ENCODE measurements at regions not wholly inside any gene's neighbourhood (a gene's known extent, or its start where the extent isn't known, plus 50 kb on each side); places are given as distances from the start of the nearest gene placed in this dataset.

- Histone ChIP-seq H4K20me1 (replicated peaks; ENCODE audit: control insufficient read depth, insufficient read depth, low read length) (no peaks in the 10 kb centered on the region), H2AFZ (ENCODE audit: low read depth, low read length) (no peak overlapping the region), H3K27ac (ENCODE audit: extremely low read depth, low read depth, low read length) (no peak overlapping the region), H3K4me2 (ENCODE audit: insufficient read depth, low read length) (no peak overlapping the region), H3K9me3 (replicated peaks; ENCODE audit: control insufficient read depth, insufficient read depth, low read depth, low read length) (no peaks in the 10 kb centered on the region), H3K36me3 (ENCODE audit: control insufficient read depth, insufficient read depth, low read length) (no peaks in the 10 kb centered on the region), H3K9ac (ENCODE audit: insufficient read depth in 1 of 2, low read depth in 2 of 2, low read length in 2 of 2) (no peak overlapping the region), H3K27me3 (ENCODE audit: control insufficient read depth in 2 of 2, insufficient read depth in 2 of 2, low read length in 2 of 2) (no peaks in the 10 kb centered on the region), H3K4me1 (replicated peaks in 1 of 2; ENCODE audit: control insufficient read depth in 2 of 2, insufficient read depth in 2 of 2, low read length in 2 of 2) (no peaks in the 10 kb centered on the region), H3K9me1 (ENCODE audit: control insufficient read depth, insufficient read depth, low read length) (no peaks in the 10 kb centered on the region), H3K79me2 (ENCODE audit: control insufficient read depth, insufficient read depth, low read length) (no peaks in the 10 kb centered on the region), H3K4me3 (no peak overlapping the region)
- no peak for DNase-seq (ENCODE audit: extremely low read depth in 1 of 4, low spot score in 3 of 4)
- TF ChIP-seq BCL6 (CRISPR knock-in tag; IDR thresholded peaks at IDR 0.05) (no peak), ARID3B (CRISPR knock-in tag; IDR thresholded peaks at IDR 0.05; ENCODE audit: borderline replicate concordance) (no peak), MAX (CRISPR knock-in tag; IDR thresholded peaks at IDR 0.05) (no peak), HMGN3 (IDR thresholded peaks at IDR 0.05; ENCODE audit: borderline replicate concordance, extremely low read depth, insufficient read length, low read depth, low read length) (no peak), HOXB6 (CRISPR knock-in tag; IDR thresholded peaks at IDR 0.05; ENCODE audit: borderline replicate concordance) (no peak), POLR2AphosphoS5 (IDR thresholded peaks at IDR 0.05; ENCODE audit: control insufficient read depth, insufficient read depth, low read depth, low read length) (no peak), HMG20B (CRISPR knock-in tag; IDR thresholded peaks at IDR 0.05) (no peak), MEF2D (tag; conservative IDR thresholded peaks at IDR 0.05; ENCODE audit: low read depth) (no peak), CSDE1 (IDR thresholded peaks at IDR 0.05) (no peak), ZNF224 (CRISPR knock-in tag; IDR thresholded peaks at IDR 0.05) (no peak), ZNF146 (CRISPR knock-in tag; IDR thresholded peaks at IDR 0.05; ENCODE audit: unreplicated experiment) (no peak), ZNF707 (CRISPR knock-in tag; conservative IDR thresholded peaks at IDR 0.05) (no peak), MAFG (tag; conservative IDR thresholded peaks at IDR 0.05) (no peak), ZBTB12 (CRISPR knock-in tag; IDR thresholded peaks at IDR 0.05) (no peak)
- ChIA-PET POLR2A (no interaction called here), CTCF (ENCODE audit: low intra/inter-chr PET ratio) (no interaction called here)
- FAIRE-seq, result no peak
- in situ Hi-C loops (cut with MboI) (no loop called here), intact Hi-C loops (cut with micrococcal nuclease) (no loop called here)
- ATAC-seq, result no peak
- no TSS peak for BruUV-seq (replicated peaks)
Observed at GRCh38 chr4:37126051-37126450, 118.5 kb upstream of the NWD2 start.
